NCI-H1048 (cell line): ENCODE measurements at regions not wholly inside any gene's neighbourhood (a gene's known extent, or its start where the extent isn't known, plus 50 kb on each side); places are given as distances from the start of the nearest gene placed in this dataset.
"Not testable (repeated sequence)": the region's sequence is repeated elsewhere in the genome, so short reads cannot be mapped to it uniquely, and the experiment has no call there.

Experiments
- DNase-seq: peaks from one replicate; lab custom pipeline; 2025; lab: John Stamatoyannopoulos, UW

- DNase-seq: no peak
Measured at GRCh38 chr9:75683591-75683990, 206.9 kb upstream of the PCSK5 start.

DNA sequence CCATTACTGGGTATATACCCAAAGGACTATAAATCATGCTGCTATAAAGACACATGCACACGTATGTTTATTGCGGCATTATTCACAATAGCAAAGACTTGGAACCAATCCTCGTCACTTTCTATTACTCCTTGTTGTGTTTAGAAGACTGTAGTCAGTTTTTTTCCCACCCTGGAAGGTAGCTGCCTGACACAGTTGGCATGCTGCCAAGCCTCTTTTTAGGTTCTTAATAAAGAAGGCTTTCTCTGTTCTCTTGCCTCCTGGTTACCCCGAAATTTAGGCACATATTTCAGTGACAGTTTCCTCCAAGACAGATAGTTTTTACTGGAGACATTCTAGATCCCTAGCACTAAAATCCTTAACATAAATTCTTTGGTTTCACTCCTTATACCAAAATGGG, 205.4 kb upstream of the PCSK5 start:
- no peak for DNase-seq

GRCh38 chr9:75687359-75687953, 203.0 kb upstream of the PCSK5 start:
- DNase-seq: no peak

GRCh38 chr9:75690551-75690950, 199.9 kb upstream of the PCSK5 start:
- DNase-seq: not testable (repeated sequence)

DNA sequence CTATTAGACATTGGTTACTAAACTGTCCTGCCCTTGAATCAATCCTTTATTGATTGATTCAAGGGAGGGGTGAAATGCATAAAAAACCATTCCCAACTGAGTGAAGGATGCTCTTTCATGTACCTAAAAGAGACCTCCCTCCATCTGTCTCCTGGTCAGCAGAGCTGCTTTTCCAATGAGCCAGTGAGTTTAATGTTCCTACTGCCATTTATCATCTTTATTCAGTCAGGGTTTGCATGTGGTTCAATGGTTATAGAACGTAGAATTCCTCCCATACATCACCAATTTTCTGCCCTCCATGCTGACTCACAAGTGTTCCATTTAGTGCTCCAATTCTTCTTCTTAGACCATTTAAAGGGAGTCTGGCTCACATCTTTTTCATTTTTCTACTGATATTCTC, 199.1 kb upstream of the PCSK5 start:
- no peak for DNase-seq

- DNase-seq: no peak
Measured at GRCh38 chr9:75692309-75692708, 198.2 kb upstream of the PCSK5 start.

- no peak for DNase-seq
Measured at GRCh38 chr9:75695921-75696320, 194.6 kb upstream of the PCSK5 start.

- no peak for DNase-seq
Measured at GRCh38 chr9:75699017-75699416, 191.5 kb upstream of the PCSK5 start.

- DNase-seq: no peak
Measured at GRCh38 chr9:75699625-75700251, 190.7 kb upstream of the PCSK5 start.

DNA sequence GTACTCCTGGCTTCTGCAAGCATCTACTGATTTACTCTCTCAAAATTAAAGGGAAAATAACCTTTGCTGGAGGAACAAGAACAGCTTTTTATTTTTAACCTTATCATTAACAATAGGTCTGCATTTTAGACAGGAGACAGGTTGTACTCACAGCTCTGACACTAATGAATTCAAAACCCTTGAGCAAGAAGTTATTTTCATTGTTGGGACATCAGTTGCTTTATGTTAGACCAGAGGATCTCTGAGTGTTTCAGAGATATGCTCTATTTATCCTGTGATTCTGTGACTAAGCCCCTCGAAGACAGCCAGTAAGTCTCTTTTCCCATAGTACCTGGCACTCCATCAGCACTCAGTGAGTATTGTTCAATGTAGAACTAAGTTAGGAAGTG, 190.2 kb upstream of the PCSK5 start:
- DNase-seq: no peak

DNA sequence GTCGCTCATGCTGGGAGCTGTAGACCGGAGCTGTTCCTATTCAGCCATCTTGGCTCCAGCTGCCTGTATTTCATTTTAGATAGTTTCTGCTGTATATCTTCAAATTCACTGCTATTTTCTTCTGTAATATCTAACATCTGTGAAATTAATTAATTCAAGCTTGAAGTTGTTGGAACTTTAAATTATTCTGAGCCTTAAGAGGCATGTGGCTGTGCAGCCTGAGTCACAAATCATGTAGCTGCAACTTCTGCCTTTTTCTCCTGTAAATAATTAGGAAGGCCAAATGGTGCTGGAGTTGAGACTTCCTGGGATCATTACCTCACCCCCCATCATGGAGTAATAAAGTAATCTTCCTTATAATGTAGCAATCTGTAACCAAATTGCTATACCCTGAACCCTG, 183.3 kb upstream of the PCSK5 start:
- no peak for DNase-seq

- no peak for DNase-seq
Measured at GRCh38 chr9:75709698-75710097, 180.8 kb upstream of the PCSK5 start.

DNA sequence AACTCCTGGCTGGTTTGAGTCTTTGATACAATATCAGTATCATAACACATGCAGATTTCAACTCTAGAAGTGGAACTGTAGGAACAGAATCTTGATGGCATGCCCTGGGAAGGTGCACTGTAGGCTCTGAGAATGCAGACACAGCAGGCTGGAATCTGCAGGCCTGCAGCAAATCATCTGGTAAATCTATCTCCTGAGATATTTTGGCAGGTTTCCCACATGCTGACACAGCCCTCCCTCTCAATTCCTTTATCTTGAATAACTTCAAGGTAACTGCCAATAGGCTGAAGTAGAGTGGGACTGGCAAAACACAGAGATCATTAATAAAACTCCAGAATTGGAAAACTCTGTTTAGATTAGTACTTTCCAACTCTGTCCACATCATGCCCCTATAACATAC, 177.8 kb upstream of the PCSK5 start:
- DNase-seq: no peak

GRCh38 chr9:75713335-75713734, 177.1 kb upstream of the PCSK5 start:
- no peak for DNase-seq

DNA sequence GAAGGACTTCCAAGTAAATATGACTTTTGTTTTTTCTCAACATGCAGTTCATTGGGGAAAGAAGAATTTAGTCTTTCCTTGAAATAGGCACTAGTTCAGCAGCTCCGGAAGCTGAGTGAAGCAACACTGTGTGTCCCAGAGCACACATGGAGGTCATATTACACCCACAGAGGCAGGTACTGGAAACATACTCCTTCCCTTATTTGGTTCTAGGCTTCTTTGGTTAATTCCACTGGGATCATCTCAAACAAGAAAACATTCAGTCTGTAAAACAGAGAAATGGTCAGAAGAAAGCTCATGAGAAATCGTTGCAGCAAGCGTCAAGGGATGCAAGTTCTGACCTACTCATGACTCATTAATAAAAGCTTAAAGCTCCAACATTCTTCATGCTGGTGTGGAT, 175.1 kb upstream of the PCSK5 start:
- no peak for DNase-seq

- DNase-seq: no peak
Measured at GRCh38 chr9:75718677-75719076, 171.8 kb upstream of the PCSK5 start.

DNA sequence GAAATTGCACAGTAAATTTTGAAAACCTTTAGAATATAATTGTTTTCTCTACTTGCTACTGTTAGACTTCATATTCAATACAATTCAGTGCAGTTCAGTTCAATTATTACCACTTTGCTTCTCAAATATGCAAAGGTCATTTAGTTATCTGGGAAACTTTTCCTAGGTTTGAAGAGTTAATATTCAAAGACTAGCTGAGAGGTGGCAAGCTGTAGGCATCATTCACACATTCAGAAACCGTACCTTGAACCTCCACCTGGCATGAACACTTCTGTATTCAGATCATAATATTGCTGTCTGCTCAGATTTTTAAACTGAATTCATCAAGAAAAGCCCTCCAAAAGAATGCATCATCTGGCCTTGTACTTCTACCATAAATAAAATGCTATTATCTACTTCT, 162.1 kb upstream of the PCSK5 start:
- DNase-seq: no peak

GRCh38 chr9:75734802-75735201, 155.7 kb upstream of the PCSK5 start:
- no peak for DNase-seq

DNA sequence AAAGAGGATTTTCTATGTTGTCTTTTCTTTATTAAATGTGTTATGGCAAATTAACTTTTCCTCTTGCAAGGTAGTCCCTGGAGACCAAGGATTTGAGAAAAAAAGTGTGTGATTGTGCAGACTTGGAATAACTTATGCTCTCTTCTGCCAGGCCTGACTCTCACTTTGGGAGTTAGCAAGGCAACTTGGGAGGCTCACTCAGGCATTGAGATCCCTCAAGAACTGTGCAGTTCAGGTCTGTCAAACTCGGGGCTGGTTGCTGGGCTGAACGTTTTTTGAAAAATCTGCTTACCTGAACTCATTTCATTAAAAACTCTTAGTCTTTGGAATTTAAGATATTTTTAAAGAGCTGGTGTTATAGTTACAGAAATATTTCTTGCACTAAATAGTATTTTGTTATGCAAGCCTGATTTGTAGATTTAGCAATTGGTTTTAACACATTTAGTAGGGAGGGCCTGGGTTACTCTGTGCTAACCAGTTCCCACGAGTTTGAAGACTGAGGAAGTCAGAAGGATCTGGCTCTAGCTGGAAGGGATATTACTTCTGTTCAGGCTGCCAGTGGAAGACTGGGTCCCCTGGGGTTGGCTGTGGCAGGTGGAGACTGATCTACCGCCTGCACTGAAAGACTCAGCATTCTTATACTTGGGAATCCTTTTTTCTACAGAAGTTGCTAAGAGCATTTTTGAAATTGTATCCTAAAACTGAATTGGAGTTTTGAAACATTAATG, 150.4 kb upstream of the PCSK5 start:
- DNase-seq: no peak

DNA sequence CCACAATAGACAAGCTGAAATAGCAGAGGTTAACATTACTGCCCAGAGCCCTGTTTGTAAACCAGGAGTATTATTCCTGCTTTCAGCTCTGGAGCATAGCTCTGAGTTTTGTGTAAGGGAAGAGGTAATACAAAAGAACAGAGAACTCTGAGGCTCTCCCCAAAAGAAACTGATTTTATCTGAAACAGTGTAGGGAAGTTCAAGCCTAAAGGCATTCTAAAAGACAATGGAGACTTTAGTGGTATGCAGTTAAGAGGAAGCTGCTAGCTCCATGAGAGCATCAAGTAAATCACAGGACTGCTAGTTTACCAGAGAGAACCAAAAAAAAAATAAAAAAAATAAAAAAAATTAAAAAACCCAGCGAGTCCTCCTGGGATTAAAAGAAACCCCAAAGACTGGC, 146.6 kb upstream of the PCSK5 start:
- no peak for DNase-seq

- DNase-seq: no peak
Measured at GRCh38 chr9:75754080-75754479, 136.4 kb upstream of the PCSK5 start.

DNA sequence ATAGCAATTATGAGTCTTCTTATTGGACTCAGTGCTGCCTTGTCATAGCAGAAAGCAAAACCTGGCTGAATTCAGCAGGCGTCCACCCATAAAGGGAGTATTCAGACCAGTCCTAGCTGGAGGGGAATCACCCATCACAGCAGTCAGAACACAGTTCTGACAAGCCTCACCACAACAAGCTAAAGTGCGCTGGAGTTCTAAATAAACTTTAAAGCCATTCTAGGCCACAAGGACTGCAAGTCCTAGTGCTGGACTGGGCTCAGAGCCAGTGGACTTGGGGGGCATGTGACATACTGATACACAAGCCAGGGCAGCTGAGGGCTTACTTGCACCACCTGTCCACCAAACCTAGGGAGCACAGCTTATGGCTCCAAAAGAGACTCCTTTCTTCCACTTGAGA, 115.3 kb upstream of the PCSK5 start:
- no peak for DNase-seq

DNA sequence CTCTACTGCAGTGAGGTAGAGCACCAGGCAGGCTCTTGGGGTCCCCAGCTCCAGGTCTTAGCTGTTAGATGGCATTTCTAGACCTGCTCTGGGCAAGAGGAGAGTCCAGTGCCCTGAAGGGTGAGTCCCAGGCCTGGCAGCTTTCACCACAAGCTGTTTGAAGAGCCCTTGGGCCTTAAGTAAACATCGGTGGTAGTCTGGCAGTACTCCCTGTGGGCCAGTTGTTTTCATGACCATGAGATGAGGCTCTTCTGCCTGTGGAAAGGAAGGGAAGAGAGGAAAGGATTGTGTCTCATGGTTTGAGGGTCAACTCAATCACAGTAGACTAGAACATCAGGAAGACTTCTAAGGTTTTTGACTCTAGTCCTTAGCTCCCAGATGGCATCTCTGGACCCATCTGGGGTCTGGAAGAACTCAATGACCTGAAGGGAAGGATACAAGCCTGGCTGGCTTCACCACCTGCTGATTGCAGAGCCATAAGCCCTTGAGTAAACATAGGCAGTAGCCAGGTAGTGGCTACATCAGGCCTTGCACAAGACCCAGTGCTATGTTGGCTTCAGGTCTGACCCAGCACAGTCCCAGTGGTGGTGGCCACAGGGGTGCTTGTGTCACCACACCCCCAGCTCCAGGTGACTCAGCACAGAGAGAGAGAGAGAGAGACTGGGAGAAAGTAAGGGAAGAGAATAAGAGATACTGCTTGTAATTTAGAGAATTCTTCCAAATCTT, 114.3 kb upstream of the PCSK5 start:
- DNase-seq: no peak
